ENCODE measurements at regions not wholly inside any gene's neighbourhood (a gene's known extent, or its start where the extent isn't known, plus 50 kb on each side); places are given as distances from the start of the nearest gene placed in this dataset.
"Not testable (repeated sequence)": the region's sequence is repeated elsewhere in the genome, so short reads cannot be mapped to it uniquely, and the experiment has no call there.

DNA sequence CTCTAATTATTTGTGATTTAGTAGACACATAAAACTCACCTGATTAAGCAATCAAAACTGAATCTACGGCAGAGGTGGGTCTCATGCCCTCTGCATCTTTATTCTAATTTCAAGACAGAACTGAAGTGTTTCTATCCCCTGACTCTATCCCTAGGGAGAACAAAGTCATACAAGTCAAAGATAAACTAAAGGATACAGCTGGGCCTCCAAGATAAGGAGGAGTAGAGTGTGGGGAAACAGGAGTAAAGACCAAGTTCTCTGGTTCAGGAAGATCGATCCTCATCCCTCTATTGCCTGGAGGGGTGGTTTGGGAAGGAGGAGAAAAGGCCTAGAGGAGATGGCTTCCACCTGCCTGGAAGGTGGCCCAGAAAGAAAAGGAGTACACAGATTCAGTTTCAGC is 58.7 kb upstream of the BBX start:
- intact Hi-C loops (cut with DNase I): no loop called here
- ATAC-seq: no peak

GRCh38 chr3:107465064-107465631 is 57.6 kb upstream of the BBX start:
- ATAC-seq: no peak
- intact Hi-C loops (cut with DNase I): no loop called here
- DNase-seq (ENCODE audit: low spot score): no peak

More for the DNA sequence above, 58.7 kb upstream of the BBX start:
- DNase-seq (ENCODE audit: low spot score): no peak

DNA sequence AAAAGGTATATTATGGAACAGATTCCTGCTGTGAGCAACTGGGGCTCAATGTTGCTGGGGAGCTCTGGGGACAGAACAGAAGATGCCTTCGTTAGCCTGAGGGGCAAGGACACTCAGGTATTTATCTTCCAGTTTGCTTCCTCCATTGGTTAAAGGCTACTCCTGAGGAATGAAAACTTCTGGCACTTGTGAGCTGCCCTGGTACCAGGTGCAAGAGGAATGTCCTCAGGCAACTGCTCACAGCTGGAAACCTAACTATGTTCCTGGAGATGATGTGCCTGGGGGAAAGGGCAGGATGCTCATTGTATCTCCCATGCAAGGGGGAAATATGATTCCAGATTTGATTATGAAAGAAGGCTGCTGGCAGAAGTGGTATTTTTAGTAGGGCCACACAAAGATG is 54.0 kb upstream of the BBX start:
- no peak for DNase-seq (ENCODE audit: low spot score)
- intact Hi-C loops (cut with DNase I): no loop called here

DNA sequence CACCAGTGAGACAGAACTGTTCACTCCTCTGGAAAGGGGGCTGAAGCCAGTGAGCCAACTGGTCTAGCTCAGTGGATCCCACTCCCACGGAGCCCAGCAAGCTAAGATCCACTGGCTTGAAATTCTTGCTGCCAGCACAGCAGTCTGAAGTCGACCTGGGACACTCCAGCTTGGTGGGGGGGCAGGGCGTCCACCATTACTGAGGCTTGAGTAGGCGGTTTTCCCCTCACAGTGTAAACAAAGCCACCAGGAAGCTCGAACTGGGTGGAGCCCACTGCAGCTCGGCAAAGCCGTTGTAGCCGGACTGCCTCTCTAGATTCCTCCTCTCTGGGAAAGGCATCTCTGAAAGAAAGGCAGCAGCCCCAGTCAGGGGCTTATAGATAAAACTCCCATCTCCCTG is 52.3 kb upstream of the BBX start:
- intact Hi-C loops (cut with DNase I); DNase-seq (ENCODE audit: low spot score); ATAC-seq: not testable (repeated sequence)

More for the DNA sequence above, 54.0 kb upstream of the BBX start:
- no peak for ATAC-seq
